B cell (primary cell): ENCODE measurements at regions not wholly inside any gene's neighbourhood (a gene's known extent, or its start where the extent isn't known, plus 50 kb on each side); places are given as distances from the start of the nearest gene placed in this dataset.

Experiments
- ATAC-seq: fragments of 200-7000 bp; cut with Tn5 transposase; one replicate; pipeline ENCODE4 v1.10.0; 2021; ENCODE audit warnings: low read depth, mild to moderate bottlenecking, moderate number of reproducible peaks, moderate library complexity
- CTCF ChIA-PET: fragments of 350-600 bp; sonication (Branson Sonifier 250); formaldehyde crosslinking; loops from one replicate; lab custom pipeline; 2021; ENCODE audit warnings: antibody characterized with exemption, inconsistent platforms; lab: Charles Lee
- POLR2A ChIA-PET: fragments of 350-600 bp; sonication (Branson Sonifier 250); formaldehyde crosslinking; loops from one replicate; lab custom pipeline; 2021; ENCODE audit warnings: antibody characterized with exemption; lab: Charles Lee
- DNase-seq: peaks from one replicate; pipeline ENCODE4 v3.0.0; 2013
- H2AFZ ChIP-seq: 2 replicates; pipeline ENCODE4 v1.6.1; 2012; ENCODE audit warnings: mild to moderate bottlenecking, low read depth, low read length; ENCODE audit not compliant: insufficient read depth, poor library complexity, severe bottlenecking
- H3K27ac ChIP-seq, 2 donors: 1 replicate in 1 of 2; 2 replicates in 1 of 2; pipeline ENCODE4 v1.5.1; 2012 to 2013; ENCODE audit warnings: low read length in 2 of 2, mild to moderate bottlenecking in 2 of 2, moderate library complexity in 1 of 2
- H3K27me3 ChIP-seq, 4 experiments: fragments of 200-600 bp in 1 of 4; sonication (generic) in 1 of 4; replicated peaks in 1 of 4; 1 replicate in 2 of 4; 2 replicates in 2 of 4; pipeline versions ENCODE4 v1.6.1 to v1.7.0; 2013 to 2016; ENCODE audit warnings: low read length in 3 of 4, mild to moderate bottlenecking in 2 of 4, mixed read lengths in 1 of 4, moderate library complexity in 1 of 4; ENCODE audit not compliant: insufficient read depth in 4 of 4, control insufficient read depth in 3 of 4; ENCODE audit errors: control extremely low read depth in 1 of 4
- H3K36me3 ChIP-seq, 2 experiments: replicated peaks in 1 of 2; 1 replicate in 1 of 2; 2 replicates in 1 of 2; pipeline versions ENCODE4 v1.6.1 to v1.7.1; 2013; ENCODE audit warnings: low read length in 1 of 2; ENCODE audit not compliant: insufficient read depth in 2 of 2, control insufficient read depth in 1 of 2; ENCODE audit errors: control extremely low read depth in 1 of 2, extremely low read depth in 1 of 2
- H3K4me1 ChIP-seq, 2 donors: fragments of 200-600 bp in 1 of 2; sonication (generic) in 1 of 2; 1 replicate in 1 of 2; 2 replicates in 1 of 2; pipeline versions ENCODE4 v1.5.1 to v1.6.1; 2013 to 2017; ENCODE audit warnings: low read length in 2 of 2; ENCODE audit not compliant: control insufficient read depth in 2 of 2, insufficient read depth in 2 of 2
- H3K4me2 ChIP-seq: replicated peaks from 2 replicates; pipeline ENCODE3; 2012; ENCODE audit warnings: mild to moderate bottlenecking, low read depth, low read length; ENCODE audit not compliant: poor library complexity, severe bottlenecking
- H3K4me3 ChIP-seq, 5 experiments: fragments of 200-600 bp in 1 of 5; sonication (generic) in 1 of 5; 1 replicate in 3 of 5; 2 replicates in 2 of 5; pipeline versions ENCODE4 v1.5.1 to v1.7.0; 2011 to 2016; ENCODE audit warnings: low read length in 4 of 5, mild to moderate bottlenecking in 4 of 5, low read depth in 2 of 5, control low read depth in 1 of 5, moderate library complexity in 1 of 5; ENCODE audit not compliant: insufficient read depth in 1 of 5; ENCODE audit errors: control extremely low read depth in 1 of 5, extremely low read depth in 1 of 5
- H3K79me2 ChIP-seq: fragments of 200-600 bp; sonication (generic); one replicate; pipeline ENCODE4 v1.6.0; 2016; ENCODE audit warnings: low read length; ENCODE audit not compliant: control insufficient read depth, insufficient read depth
- H3K9ac ChIP-seq: fragments of 200-600 bp; sonication (generic); 2 replicates; pipeline ENCODE4 v1.6.1; 2017; ENCODE audit warnings: mild to moderate bottlenecking, low read length, moderate library complexity
- H3K9me3 ChIP-seq, 3 donors: one replicate each; pipeline versions ENCODE4 v1.6.1 to v1.7.1; 2013; ENCODE audit warnings: low read length in 2 of 3; ENCODE audit not compliant: control insufficient read depth in 2 of 3, insufficient read depth in 1 of 3; ENCODE audit errors: control extremely low read depth in 1 of 3
- H4K20me1 ChIP-seq: 2 replicates; pipeline ENCODE4 v1.6.0; 2012; ENCODE audit warnings: mild to moderate bottlenecking, low read length; ENCODE audit not compliant: insufficient read depth, control insufficient read depth, poor library complexity, severe bottlenecking
- H3K27ac Mint-ChIP-seq: one replicate; pipeline ENCODE4 v1.8.0; 2021; ENCODE audit warnings: mixed read lengths
- H3K27me3 Mint-ChIP-seq: one replicate; pipeline ENCODE4 v1.8.0; 2021; ENCODE audit warnings: mixed read lengths
- H3K4me1 Mint-ChIP-seq: one replicate; pipeline ENCODE4 v1.8.0; 2021; ENCODE audit warnings: mixed read lengths
- H3K4me3 Mint-ChIP-seq: one replicate; pipeline ENCODE4 v1.8.0; 2021; ENCODE audit warnings: mixed read lengths
- H3K9me3 Mint-ChIP-seq: one replicate; pipeline ENCODE4 v1.8.0; 2022; ENCODE audit warnings: mixed read lengths; ENCODE audit not compliant: insufficient read depth
- CTCF ChIP-seq: fragments of 200-600 bp; IDR thresholded peaks from one replicate; pipeline ENCODE4 v1.8.0; 2022; ENCODE audit warnings: antibody characterized with exemption, mild to moderate bottlenecking
- EZH2 ChIP-seq: IDR thresholded peaks from 2 replicates; pipeline ENCODE4 v1.6.1; 2012; ENCODE audit warnings: borderline replicate concordance, low read depth, mild to moderate bottlenecking, moderate library complexity, low read length; ENCODE audit not compliant: insufficient read depth, poor library complexity, severe bottlenecking
- WGBS: methylation state at CpG from one replicate; pipeline ENCODE4 v1.1.5; 2013; ENCODE audit warnings: missing lambda C conversion rate; ENCODE audit not compliant: insufficient coverage; 5-methylcytosine and 5-hydroxymethylcytosine counted together
- intact Hi-C: fragments of 100-400 bp; cut with micrococcal nuclease; formaldehyde crosslinking; loops from one replicate; pipeline ENCODE4 v1.10.0; 2022

- no peak for ATAC-seq
- Histone ChIP-seq H3K9ac (no peak overlapping the region), H3K79me2 (no peaks in the 10 kb centered on the region), H3K4me1 (no peaks in the 10 kb centered on the region), H3K4me3 (no peak overlapping the region), H3K9me3 (peaks cover 0 to 5% (median 0%) of the 10 kb centered on the region in 3 donors), H3K27me3 (no peaks in the 10 kb centered on the region), H4K20me1 (no peaks in the 10 kb centered on the region), H3K4me2 (no peak overlapping the region), H2AFZ (no peak overlapping the region), H3K36me3 (no peaks in the 10 kb centered on the region), H3K27ac (no peak overlapping the region)
- Mint-ChIP-seq H3K27ac (no peak overlapping the region), H3K9me3 (no peaks in the 10 kb centered on the region), H3K4me1 (no peaks in the 10 kb centered on the region), H3K4me3 (no peak overlapping the region), H3K27me3 (peaks cover 4% of the 10 kb centered on the region)
- WGBS = 33% methylated on average over 1 of the region's 2 CpGs
- no peak for TF ChIP-seq EZH2
- TF ChIP-seq CTCF = no peak
- no peak for DNase-seq
- CTCF ChIA-PET = no interaction called here
- intact Hi-C loops = no loop called here
- POLR2A ChIA-PET = no interaction called here
Measured at GRCh38 chr11:15888556-15889345, 467.6 kb downstream of the SOX6 start.

- Histone ChIP-seq H3K9ac (no peak overlapping the region), H3K9me3 (peaks cover 0 to 5% (median 0%) of the 10 kb centered on the region in 3 donors), H4K20me1 (no peaks in the 10 kb centered on the region), H3K79me2 (no peaks in the 10 kb centered on the region), H2AFZ (no peak overlapping the region), H3K4me2 (no peak overlapping the region), H3K27me3 (no peaks in the 10 kb centered on the region), H3K27ac (no peak overlapping the region), H3K4me1 (no peaks in the 10 kb centered on the region), H3K4me3 (no peak overlapping the region), H3K36me3 (no peaks in the 10 kb centered on the region)
- H3K27ac Mint-ChIP-seq = no peak overlapping the region
- no peaks in the 10 kb centered on the region for H3K9me3 Mint-ChIP-seq
- ATAC-seq (no peak), DNase-seq (no peak)
- TF ChIP-seq CTCF = no peak
- TF ChIP-seq EZH2 = no peak
- ChIA-PET POLR2A (no interaction called here), CTCF (no interaction called here)
- WGBS = 56% methylated on average over 2 of the region's 2 CpGs
- no peaks in the 10 kb centered on the region for H3K4me1 Mint-ChIP-seq
- no peak overlapping the region for H3K4me3 Mint-ChIP-seq
- intact Hi-C loops = no loop called here
- peaks cover 4% of the 10 kb centered on the region for H3K27me3 Mint-ChIP-seq
Measured at GRCh38 chr11:15889363-15890030, 466.8 kb downstream of the SOX6 start.
